HG02678 (cell line): ENCODE measurements at regions not wholly inside any gene's neighbourhood (a gene's known extent, or its start where the extent isn't known, plus 50 kb on each side); places are given as distances from the start of the nearest gene placed in this dataset.

ENCODE experiments used
- ATAC-seq: cut with Tn5 transposase; IDR thresholded peaks from one replicate; pipeline ENCODE4 v1.9.1; 2021; ENCODE audit warnings: mild to moderate bottlenecking, moderate library complexity; ENCODE audit not compliant: unreplicated experiment

GRCh38 chr13:31081316-31081715, 80.4 kb downstream of the HSPH1 start:
- no peak for ATAC-seq

- no peak for ATAC-seq
These were observed 86.9 kb downstream of the HSPH1 start for GRCh38 chr13:31074756-31075155.

- ATAC-seq, result peak; percentile 93
These were observed 87.6 kb downstream of the HSPH1 start for GRCh38 chr13:31073859-31074718.

- no peak for ATAC-seq
These were observed 89.7 kb downstream of the HSPH1 start for GRCh38 chr13:31072041-31072440.

GRCh38 chr13:31069808-31070534, 91.7 kb downstream of the HSPH1 start:
- no peak for ATAC-seq

- ATAC-seq, result no peak
These were observed 93.6 kb downstream of the HSPH1 start for GRCh38 chr13:31068119-31068423.

- ATAC-seq, result no peak
These were observed 94.1 kb downstream of the HSPH1 start for GRCh38 chr13:31067416-31068118.

GRCh38 chr13:31064636-31065035, 97.1 kb downstream of the HSPH1 start:
- ATAC-seq, result no peak

GRCh38 chr13:31063772-31064171, 97.9 kb downstream of the HSPH1 start:
- no peak for ATAC-seq

GRCh38 chr13:31060655-31061054, 101.0 kb downstream of the HSPH1 start:
- ATAC-seq, result no peak

- ATAC-seq, result no peak
These were observed 101.5 kb downstream of the HSPH1 start for GRCh38 chr13:31060220-31060619.

- ATAC-seq, result no peak
These were observed 104.2 kb downstream of the HSPH1 start for GRCh38 chr13:31057403-31058033.

GRCh38 chr13:31056644-31057271, 104.9 kb downstream of the HSPH1 start:
- no peak for ATAC-seq

GRCh38 chr13:31055589-31055988, 106.1 kb downstream of the HSPH1 start:
- no peak for ATAC-seq

- ATAC-seq, result no peak
These were observed 107.1 kb downstream of the HSPH1 start for GRCh38 chr13:31054632-31055031.

- ATAC-seq, result no peak
These were observed 107.8 kb downstream of the HSPH1 start for GRCh38 chr13:31053896-31054295.

GRCh38 chr13:31053091-31053490, 108.6 kb downstream of the HSPH1 start:
- no peak for ATAC-seq

GRCh38 chr13:31052478-31052877, 109.2 kb downstream of the HSPH1 start:
- no peak for ATAC-seq

- no peak for ATAC-seq
These were observed 109.7 kb downstream of the HSPH1 start for GRCh38 chr13:31051999-31052398.

- ATAC-seq, result no peak
These were observed 111.0 kb downstream of the HSPH1 start for GRCh38 chr13:31050486-31051400.
